Kidney (tissue), 13 donors: ENCODE measurements at regions not wholly inside any gene's neighbourhood (a gene's known extent, or its start where the extent isn't known, plus 50 kb on each side); places are given as distances from the start of the nearest gene placed in this dataset.
"Not testable (repeated sequence)": the region's sequence is repeated elsewhere in the genome, so short reads cannot be mapped to it uniquely, and the experiment has no call there.

ENCODE experiments used
- DNase-seq, 5 donors: peaks; one replicate each; pipeline ENCODE4 v3.0.0-alpha.2; 2013 to 2020
- FAIRE-seq: peaks from 2 replicates; lab custom pipeline; 2012; peaks lifted over from hg19 to GRCh38; lab: Jason Lieb, UNC
- H3K27ac ChIP-seq, 2 donors: one replicate each; pipeline ENCODE4 v1.7.0; 2013; ENCODE audit warnings: low read depth in 2 of 2, low read length in 2 of 2, inconsistent platforms in 1 of 2
- H3K27me3 ChIP-seq: one replicate; pipeline ENCODE4 v1.7.1; 2013; ENCODE audit warnings: low read length, inconsistent platforms; ENCODE audit not compliant: control insufficient read depth, insufficient read depth
- H3K36me3 ChIP-seq, 3 donors: one replicate each; pipeline versions ENCODE4 v1.7.0 to v1.7.1; 2013; ENCODE audit warnings: low read length in 3 of 3, control low read depth in 1 of 3, inconsistent platforms in 1 of 3; ENCODE audit not compliant: insufficient read depth in 3 of 3, control insufficient read depth in 2 of 3
- H3K4me1 ChIP-seq, 3 donors: one replicate each; pipeline versions ENCODE4 v1.7.0 to v1.7.1; 2013; ENCODE audit warnings: low read length in 3 of 3, inconsistent platforms in 1 of 3, low read depth in 1 of 3; ENCODE audit not compliant: control insufficient read depth in 2 of 3, insufficient read depth in 2 of 3
- H3K4me3 ChIP-seq, 3 donors: one replicate each; pipeline versions ENCODE4 v1.7.0 to v1.8.1; 2013; ENCODE audit warnings: low read length in 3 of 3, control low read depth in 1 of 3, inconsistent platforms in 1 of 3
- H3K9ac ChIP-seq, 3 donors: one replicate each; pipeline versions ENCODE4 v1.7.0 to v1.7.1; 2013; ENCODE audit warnings: low read length in 3 of 3, control low read depth in 1 of 3, inconsistent platforms in 1 of 3
- H3K9me3 ChIP-seq, 3 donors: one replicate each; pipeline versions ENCODE4 v1.7.0 to v1.7.1; 2013; ENCODE audit warnings: low read length in 3 of 3, control low read depth in 1 of 3, inconsistent platforms in 1 of 3; ENCODE audit not compliant: control insufficient read depth in 2 of 3, insufficient read depth in 1 of 3
- CTCF ChIP-seq: IDR thresholded peaks from 3 replicates; pipeline ENCODE4 v1.5.1; 2012; ENCODE audit warnings: mild to moderate bottlenecking, moderate library complexity, borderline replicate concordance; ENCODE audit not compliant: insufficient read depth; ENCODE audit errors: extremely low read depth
- intact Hi-C: fragments of 100-400 bp; cut with DNase I; formaldehyde crosslinking; loops from one replicate; pipeline ENCODE4 v1.11.1; 2022
- donor health status: control.
- donor health status: control.
- donor health status: control.
- donor health status: control.
- donor health status: control.
- donor health status: DM: yes; HTN: yes; CAD: no.
- donor health status: Normal renal cell carcinoma (clear cell type).

DNA sequence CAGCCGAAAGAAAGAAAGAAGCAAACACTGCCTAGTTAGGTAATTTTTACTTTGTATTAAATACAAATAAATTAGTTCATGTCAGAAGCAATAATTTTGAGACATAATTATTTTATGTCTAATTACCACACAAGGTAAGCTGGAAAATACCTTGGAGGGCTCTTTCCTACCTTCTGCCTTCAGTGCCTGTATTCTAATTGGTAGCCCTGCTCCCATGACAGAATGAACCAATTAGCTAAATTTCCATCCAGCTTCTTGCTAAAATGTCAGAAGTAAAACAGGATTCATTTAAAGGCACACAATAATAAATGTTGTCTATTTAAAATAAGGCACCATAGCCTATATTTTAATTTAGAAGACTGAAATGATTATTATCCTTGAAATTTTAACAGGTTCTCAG lies 135.4 kb upstream of the POT1 start:
- H3K36me3 ChIP-seq, result no peaks in the 10 kb centered on the region
- no peaks in the 10 kb centered on the region for H3K27me3 ChIP-seq
- no peak overlapping the region for H3K9ac ChIP-seq
- no peak for TF ChIP-seq CTCF
- no peak overlapping the region for H3K27ac ChIP-seq
- no peak for DNase-seq
- H3K9me3 ChIP-seq, result no peaks in the 10 kb centered on the region
- H3K4me3 ChIP-seq, result no peak overlapping the region
- no peak for FAIRE-seq
- intact Hi-C loops, result no loop called here
- no peaks in the 10 kb centered on the region for H3K4me1 ChIP-seq

DNA sequence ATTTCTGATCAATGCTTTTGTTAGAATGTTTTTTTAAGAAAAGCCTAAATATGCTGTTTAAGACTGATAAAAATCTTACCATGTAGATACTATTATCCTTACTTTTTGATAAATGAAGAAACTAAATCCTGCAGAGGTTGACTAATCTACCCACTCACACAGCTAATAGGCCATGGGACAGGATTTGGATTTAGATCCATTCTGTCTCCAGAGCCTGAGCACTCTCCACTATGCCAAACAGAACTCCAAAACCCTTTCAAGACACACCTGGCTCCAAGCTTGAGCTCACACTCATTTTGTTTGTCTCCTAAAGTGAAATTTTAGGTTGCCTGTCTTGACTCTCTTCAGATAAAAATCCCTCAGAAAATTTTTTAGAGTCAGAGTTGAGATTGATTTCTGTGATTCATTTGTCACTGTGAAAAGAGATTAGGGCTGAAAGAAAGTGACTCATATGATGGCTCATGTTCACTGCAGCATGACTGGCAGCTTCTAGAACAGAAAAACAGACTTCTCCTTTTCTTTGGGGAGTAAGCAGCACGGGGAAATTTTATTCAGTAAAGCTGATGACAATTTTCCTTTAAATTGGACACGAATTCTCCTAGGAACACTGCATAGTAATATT lies 132.3 kb upstream of the POT1 start:
- H3K4me1 ChIP-seq, result no peaks in the 10 kb centered on the region
- H3K9me3 ChIP-seq, result no peaks in the 10 kb centered on the region
- no peak overlapping the region for H3K9ac ChIP-seq
- H3K27ac ChIP-seq, result no peak overlapping the region
- H3K36me3 ChIP-seq, result no peaks in the 10 kb centered on the region
- no peak overlapping the region for H3K4me3 ChIP-seq
- TF ChIP-seq CTCF, result no peak
- FAIRE-seq (no peak), DNase-seq (peak in 1 of 5 donors; percentile 5)
- intact Hi-C loops, result no loop called here
- no peaks in the 10 kb centered on the region for H3K27me3 ChIP-seq

DNA sequence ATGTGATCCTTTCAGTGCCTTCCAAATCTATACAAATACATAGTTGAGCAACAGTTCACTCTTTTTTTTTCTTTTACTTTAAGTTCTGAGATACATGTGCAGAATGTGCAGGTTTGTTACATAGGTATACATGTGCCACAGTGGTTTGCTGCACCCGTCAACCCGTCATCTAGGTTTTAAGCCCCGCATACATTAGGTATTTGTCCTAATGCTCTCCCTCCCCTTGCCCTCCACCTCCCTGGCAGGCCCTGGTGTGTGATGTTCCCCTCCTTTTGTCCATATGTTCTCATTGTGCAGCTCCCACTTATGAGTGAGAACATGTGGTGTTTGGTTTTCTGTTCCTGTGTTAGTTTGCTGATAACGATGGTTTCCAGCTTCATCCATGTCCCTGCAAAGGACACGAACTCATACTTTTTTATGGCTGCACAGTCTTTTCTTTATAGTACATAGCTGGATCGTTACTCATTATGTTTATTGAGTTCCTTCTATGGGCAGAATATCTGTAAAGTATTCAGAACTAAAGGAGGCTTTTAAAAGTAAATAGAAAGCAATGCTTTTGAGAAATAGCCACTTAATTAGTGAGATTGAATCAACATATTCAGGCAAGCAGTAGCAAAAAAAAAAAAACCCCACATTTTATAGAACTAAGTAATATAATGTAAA lies 131.6 kb upstream of the POT1 start:
- H3K4me1 ChIP-seq, H3K27me3 ChIP-seq, H3K4me3 ChIP-seq, H3K36me3 ChIP-seq, H3K9me3 ChIP-seq, H3K9ac ChIP-seq, FAIRE-seq, H3K27ac ChIP-seq, intact Hi-C loops: not testable (repeated sequence)
- peak in 1 of 5 donors; percentile 7 for DNase-seq

- FAIRE-seq, result peak; percentile 93
- Histone ChIP-seq H3K36me3 (no peaks in the 10 kb centered on the region), H3K4me3 (no peak overlapping the region), H3K27me3 (no peaks in the 10 kb centered on the region), H3K4me1 (no peaks in the 10 kb centered on the region), H3K9ac (no peak overlapping the region), H3K27ac (no peak overlapping the region), H3K9me3 (no peaks in the 10 kb centered on the region)
- peak; percentile 17 for TF ChIP-seq CTCF
- DNase-seq, result peak in 1 of 5 donors; percentile 15
- intact Hi-C loops, result no loop called here
These were observed 130.3 kb upstream of the POT1 start for GRCh38 chr7:125059861-125060456.
